T-helper 2 cell (primary cell): ENCODE measurements at regions not wholly inside any gene's neighbourhood (a gene's known extent, or its start where the extent isn't known, plus 50 kb on each side); places are given as distances from the start of the nearest gene placed in this dataset.
"Not testable (repeated sequence)": the region's sequence is repeated elsewhere in the genome, so short reads cannot be mapped to it uniquely, and the experiment has no call there.

ENCODE experiments used
- DNase-seq, 5 experiments: peaks; one replicate each; pipeline versions ENCODE4 v3.0.0 to v3.0.0-alpha.2; 2012 to 2022

- no peak for DNase-seq
Measured at GRCh38 chr10:126722726-126723125, 52.2 kb upstream of the C10orf90 start.

DNA sequence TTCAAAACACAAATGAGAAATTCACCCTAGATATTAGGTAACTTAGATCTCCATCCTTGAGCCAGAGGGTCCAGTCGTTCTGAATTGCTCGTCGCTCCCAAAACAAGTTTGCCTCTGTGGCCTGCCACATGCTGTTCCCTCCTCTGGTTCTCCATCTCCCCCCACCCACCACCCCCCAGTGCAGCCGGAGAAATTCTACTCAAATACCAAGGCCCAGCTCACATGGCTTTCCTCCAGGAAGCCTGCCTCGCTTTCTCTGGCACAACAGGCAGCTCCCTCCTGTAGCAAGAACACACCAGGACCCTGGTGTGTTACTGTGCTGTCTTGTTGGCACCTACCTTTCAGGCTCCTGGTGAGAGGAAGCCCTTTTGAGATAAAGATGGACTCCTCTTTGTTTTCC, 52.7 kb upstream of the C10orf90 start:
- DNase-seq, result no peak

DNA sequence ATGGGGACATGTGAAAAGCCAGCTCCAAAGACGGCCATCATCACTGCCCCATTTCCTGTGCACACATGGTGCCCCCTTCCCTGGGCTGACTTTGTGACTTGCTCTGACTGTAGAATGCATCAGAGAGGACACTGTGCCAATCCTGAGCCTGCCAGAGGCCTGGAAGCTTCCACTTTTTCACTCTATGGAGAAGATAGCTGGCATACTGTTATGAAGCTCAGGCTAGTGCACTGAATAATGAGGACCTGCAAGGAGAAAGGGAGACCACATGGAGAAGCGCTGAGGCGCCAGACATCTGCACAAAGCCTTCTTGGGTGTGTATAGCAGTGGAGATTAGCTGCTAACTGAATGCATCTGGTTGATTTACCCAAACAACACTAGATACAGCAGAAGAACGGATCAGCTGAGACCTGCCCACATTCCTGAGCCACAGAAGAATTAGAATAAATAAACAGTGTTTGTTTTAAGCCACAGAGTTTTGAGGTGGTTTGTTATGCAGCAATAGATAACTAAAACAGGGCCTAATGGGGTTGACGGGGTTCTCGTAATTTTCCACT, 58.9 kb upstream of the C10orf90 start:
- DNase-seq, result no peak

GRCh38 chr10:126730856-126731609, 60.5 kb upstream of the C10orf90 start:
- DNase-seq, result no peak

- DNase-seq, result no peak
Measured at GRCh38 chr10:126731610-126731990, 61.1 kb upstream of the C10orf90 start.

DNA sequence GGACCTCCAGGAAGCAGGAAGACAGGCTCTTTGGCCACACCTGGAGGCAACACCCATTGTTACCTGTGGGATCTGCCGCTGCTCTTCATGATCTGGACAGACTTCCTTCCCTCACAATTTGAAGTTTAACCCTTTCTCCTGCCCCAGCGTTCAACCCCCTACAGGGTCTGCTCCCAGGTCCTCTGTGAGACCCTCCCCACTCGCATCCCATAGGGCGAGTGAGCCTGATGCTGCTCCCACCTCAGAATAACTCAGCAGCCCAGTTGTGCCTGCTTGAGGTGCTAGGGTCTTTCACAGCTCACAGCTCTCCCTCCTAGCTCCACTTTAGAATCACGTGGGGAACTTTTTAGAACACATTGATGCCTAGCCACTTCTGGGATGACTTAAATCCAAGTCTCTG, 61.8 kb upstream of the C10orf90 start:
- DNase-seq, result no peak

GRCh38 chr10:126732868-126733267, 62.4 kb upstream of the C10orf90 start:
- DNase-seq, result no peak

- no peak for DNase-seq
Measured at GRCh38 chr10:126734015-126734414, 63.5 kb upstream of the C10orf90 start.

GRCh38 chr10:126734967-126735366, 64.5 kb upstream of the C10orf90 start:
- no peak for DNase-seq

DNA sequence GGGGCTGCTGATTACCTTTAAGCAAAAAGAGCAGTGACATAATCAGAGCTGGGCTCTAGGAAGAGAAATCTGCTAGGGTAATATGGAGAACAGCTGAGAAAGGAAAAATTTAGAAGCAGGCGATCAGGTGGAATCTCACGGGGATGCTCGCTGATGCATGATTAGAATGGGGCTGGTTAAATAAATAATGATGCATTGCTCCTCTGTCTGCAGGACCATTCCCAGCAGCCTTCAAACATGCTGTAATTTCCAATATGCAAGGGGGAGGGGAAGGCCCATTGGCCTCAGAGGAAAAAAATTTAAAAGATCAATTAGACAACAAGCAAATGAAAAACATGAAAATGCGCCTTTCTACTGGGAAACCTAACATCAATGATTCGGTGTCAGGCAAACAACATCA, 65.6 kb upstream of the C10orf90 start:
- DNase-seq, result no peak

GRCh38 chr10:126736727-126737126, 66.2 kb upstream of the C10orf90 start:
- DNase-seq, result no peak

- no peak for DNase-seq
Measured at GRCh38 chr10:126738001-126738400, 67.5 kb upstream of the C10orf90 start.

GRCh38 chr10:126744571-126744970, 74.1 kb upstream of the C10orf90 start:
- no peak for DNase-seq

DNA sequence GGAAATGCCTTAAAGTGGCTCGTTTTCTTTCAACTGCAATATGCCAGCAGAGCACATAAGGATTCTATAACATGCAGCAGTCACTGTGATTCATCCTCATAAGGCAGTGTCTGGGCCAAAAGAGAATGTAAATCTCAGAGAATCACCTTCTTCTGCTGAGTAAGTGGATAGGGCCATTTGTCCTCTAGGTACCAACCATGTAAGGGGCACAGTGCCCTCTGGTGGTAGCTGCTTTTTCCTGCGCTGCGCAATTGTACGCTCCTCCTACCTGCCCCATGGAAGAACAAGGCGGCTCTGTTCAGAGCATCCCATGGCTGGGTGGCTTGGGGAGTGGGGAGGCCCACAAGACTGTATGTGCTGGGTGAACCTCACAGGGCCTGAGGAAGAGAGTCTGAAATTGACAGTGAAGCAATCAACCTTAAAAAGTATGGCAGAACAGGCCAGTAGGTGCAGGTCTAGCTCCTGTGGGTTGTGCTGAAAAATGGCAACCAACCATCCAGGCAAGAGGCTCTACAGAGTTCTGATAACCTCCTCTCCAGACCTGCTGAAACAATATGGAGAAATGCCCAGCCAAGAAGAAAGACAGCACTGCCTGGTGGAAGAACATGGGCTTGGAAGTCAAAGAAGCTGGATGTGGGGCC, 78.6 kb upstream of the C10orf90 start:
- peak in 4 of 5 experiments; percentile 7 to 59 (median 30) for DNase-seq

DNA sequence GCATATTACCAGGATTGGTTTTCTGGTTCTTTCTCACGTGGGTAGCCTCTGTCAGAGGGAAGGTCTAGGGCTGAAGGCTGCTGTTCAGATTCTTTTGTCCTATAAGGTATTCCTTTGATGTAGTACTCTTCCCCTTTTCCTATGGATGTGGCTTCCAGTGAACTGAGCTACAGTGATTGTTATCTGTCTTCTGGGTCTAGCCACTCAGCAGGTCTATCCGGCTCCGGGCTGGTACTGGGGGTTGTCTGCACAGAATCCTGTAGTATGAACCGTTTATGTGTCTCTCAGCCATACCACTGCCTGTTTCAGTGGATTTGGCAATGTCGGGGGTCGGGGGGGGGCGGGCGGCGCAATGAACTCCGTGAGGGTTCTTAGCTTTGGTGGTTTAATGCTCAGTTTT, 84.5 kb upstream of the C10orf90 start:
- DNase-seq, result no peak

DNA sequence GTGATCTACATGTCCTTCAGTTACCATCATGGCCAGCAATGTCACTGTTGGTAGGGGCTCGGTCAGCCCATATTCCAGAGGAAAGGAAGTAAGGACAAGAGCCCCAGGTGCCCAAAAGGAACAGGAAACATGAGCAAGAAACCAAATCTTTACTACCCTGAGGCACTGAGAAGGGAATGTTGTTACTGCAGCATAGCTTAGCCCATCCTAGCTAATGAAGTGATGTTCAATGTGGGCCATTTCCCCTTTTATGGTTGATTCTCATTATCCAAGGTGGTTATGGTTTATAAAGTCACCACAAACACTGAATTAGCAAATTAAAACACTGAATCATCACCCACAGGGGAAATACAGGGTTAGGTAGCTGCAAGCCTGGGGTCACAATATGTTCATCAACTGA, 88.4 kb upstream of the C10orf90 start:
- DNase-seq, result no peak

GRCh38 chr10:126759531-126759930, 89.0 kb upstream of the C10orf90 start:
- no peak for DNase-seq

- not testable (repeated sequence) for DNase-seq
Measured at GRCh38 chr10:126766646-126767045, 96.2 kb upstream of the C10orf90 start.

DNA sequence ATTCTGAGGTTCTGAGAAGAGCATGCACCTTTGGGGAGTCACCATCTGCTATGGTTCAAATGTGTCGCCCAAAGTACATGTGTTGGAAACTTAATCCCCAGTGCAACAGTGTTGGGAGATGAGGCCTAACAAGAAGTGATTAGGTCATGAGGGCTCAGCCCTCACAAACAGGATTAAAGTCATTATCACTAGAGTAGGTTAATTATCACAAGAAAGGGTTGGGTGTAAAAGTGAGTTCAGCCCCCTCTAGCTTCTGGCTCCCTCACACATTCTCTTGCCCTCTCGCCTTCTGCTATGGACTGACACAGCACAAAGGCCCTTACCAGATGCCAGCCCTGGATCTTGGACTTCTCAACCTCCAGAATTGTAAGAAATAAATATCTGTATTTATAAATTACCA, 100.3 kb upstream of the C10orf90 start:
- no peak for DNase-seq

DNA sequence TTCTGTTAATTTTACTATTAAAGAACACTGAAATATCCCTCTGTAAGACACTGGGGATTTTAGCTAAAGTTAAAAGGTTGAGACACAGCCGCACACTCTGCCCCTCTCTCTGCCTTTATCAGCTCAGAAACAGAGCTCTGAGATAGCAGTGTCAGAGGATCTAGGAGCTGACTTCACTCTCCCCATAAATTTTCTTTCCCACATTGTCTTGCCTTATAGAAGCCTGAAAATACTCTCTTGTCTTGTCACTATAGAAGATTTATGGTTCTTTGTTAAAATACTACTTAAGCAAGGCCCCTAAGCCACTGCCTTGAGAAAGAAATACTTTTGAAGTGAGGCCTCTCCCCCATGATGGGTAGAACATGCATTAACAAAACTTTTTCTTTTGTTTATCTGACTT, 105.7 kb upstream of the C10orf90 start:
- DNase-seq, result no peak

DNA sequence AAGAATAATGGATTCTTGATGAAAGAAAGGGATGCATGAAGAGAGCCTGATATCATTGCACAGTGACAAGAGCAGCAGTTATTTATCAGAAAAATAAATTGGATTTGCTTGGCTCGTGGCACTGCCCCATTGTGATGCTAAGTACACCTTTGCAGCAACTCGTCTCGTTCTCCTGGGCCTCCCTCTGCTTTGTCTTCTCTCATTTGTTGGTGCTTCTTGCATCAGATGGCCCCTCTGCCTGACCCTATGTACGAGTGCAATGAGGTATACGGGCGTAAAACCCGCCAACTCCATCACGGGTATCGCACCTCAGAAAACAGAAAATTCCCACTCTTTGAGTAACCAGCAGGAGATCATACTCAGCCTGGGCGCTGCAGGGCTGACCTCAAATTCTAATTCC, 107.2 kb upstream of the C10orf90 start:
- DNase-seq, result no peak

DNA sequence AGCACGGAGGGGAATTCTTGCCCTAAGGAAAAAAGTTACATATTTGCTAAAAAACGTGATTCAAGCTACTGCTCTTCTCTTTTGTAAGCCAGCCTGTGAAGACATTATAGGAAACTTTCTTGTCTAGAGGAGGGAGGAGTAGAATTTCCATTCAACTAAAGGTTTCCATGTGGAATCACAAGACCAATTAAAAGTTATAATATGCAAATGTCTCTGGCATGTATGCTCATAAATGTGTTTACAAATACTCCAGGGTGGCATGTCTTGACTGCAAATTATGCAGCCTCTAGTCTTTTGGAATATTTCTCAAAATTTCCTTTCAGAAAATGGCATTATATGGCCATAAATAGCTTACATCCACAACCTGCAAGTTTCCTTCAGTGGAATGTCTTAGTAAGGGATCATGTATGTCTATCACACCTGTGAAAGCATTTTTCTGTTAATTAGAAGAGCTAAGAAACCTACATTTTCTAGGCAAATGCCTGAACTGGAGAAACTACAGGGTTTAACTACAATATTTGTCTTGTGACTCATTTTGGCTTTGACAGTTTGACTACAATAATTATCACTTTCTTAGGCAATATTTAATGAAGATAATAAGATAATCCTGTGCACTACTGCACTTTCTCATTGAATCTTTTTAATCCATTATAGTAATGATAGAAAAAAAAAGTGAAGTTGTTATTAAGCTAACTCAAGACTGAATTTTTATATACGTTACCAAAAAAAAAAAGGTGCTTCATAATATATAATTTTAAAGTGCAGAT, 111.1 kb upstream of the C10orf90 start:
- no peak for DNase-seq

- DNase-seq, result no peak
Measured at GRCh38 chr10:126783806-126784557, 113.5 kb upstream of the C10orf90 start.
